Mesodermal cell (in vitro differentiated cells): ENCODE measurements at regions not wholly inside any gene's neighbourhood (a gene's known extent, or its start where the extent isn't known, plus 50 kb on each side); places are given as distances from the start of the nearest gene placed in this dataset.

ENCODE experiments used
- H3K27ac ChIP-seq: 2 replicates; pipeline ENCODE4 v1.7.0; 2013; ENCODE audit warnings: mild to moderate bottlenecking, low read depth, low read length, moderate library complexity; ENCODE audit not compliant: severe bottlenecking
- H3K36me3 ChIP-seq: 2 replicates; pipeline ENCODE4 v1.7.1; 2013; ENCODE audit warnings: mild to moderate bottlenecking, low read length, moderate library complexity; ENCODE audit not compliant: control insufficient read depth, insufficient read depth
- H3K4me1 ChIP-seq: one replicate; pipeline ENCODE4 v1.7.1; 2013; ENCODE audit warnings: mild to moderate bottlenecking, low read length; ENCODE audit not compliant: insufficient read depth, control insufficient read depth, poor library complexity, severe bottlenecking
- H3K4me3 ChIP-seq: 2 replicates; pipeline ENCODE4 v1.7.0; 2013; ENCODE audit warnings: low read length, control low read depth, mild to moderate bottlenecking; ENCODE audit not compliant: insufficient read depth, poor library complexity, severe bottlenecking; ENCODE audit errors: extremely low read depth
- H3K9me3 ChIP-seq: 2 replicates; pipeline ENCODE4 v1.7.1; 2013; ENCODE audit warnings: mild to moderate bottlenecking, low read length, moderate library complexity; ENCODE audit not compliant: control insufficient read depth
- WGBS, 2 experiments: methylation state at CpG; one replicate each; pipeline ENCODE4 v1.1.5; 2013; ENCODE audit warnings: missing lambda C conversion rate in 2 of 2; ENCODE audit not compliant: insufficient coverage in 2 of 2; 5-methylcytosine and 5-hydroxymethylcytosine counted together

GRCh38 chr5:8288334-8288733, 419.4 kb downstream of the MTRR start:
- Histone ChIP-seq H3K4me3 (no peak overlapping the region), H3K36me3 (no peaks in the 10 kb centered on the region), H3K4me1 (no peaks in the 10 kb centered on the region), H3K27ac (no peak overlapping the region), H3K9me3 (no peaks in the 10 kb centered on the region)

DNA sequence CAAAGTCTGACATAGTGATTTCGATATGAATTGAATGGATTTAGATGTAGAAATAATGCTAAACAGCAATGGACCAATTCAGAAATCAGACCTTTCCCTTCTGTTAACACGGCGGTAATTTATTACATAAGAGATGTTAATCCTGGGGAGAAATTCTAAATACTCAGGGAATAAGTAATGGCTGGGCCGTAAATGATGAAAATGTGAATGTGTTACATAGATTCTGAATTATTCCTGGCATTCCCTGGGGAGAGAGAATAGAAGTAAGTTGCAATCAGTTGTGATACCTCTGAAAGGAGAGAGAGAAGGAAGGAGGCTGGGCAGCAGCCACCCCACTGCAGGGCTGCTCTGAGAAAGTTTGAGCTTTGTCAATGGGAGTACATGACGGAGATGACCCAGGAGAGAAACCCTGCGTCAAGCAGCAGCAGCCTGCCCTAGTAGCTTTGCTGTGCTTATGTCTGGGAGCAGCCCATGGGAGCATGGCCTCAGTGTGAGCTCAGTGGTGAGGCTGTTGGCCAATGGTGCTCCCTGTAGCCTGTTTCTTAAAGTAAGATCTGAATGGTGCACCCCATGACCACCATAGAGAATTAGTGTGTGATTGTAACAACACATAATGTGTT, 420.1 kb downstream of the MTRR start:
- WGBS, 2 experiments = 83 to 85% methylated on average over 4 to 5 of the region's 6 CpGs

DNA sequence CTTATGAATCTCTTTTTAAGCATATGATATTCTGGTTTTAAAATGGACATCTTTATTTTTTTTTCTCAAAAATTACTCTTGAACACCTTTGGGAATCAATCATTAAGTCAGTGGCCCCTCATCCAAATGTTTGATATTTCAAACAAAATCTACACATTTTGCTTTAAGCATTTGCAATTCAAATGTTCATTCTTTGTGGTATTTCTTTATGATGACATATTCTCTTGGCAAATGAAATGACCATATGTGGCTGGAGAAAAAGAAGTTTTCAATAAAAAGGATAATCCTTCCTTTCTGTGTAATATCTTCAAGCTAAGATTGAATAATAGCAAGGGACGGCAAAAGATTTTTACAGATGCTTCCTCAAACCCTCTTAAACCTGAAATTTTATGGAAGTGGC, 420.8 kb downstream of the MTRR start:
- WGBS, 2 experiments = no CpG with 5 or more reads among the region's 1 CpG
- Histone ChIP-seq H3K9me3 (no peaks in the 10 kb centered on the region), H3K4me1 (no peaks in the 10 kb centered on the region), H3K27ac (no peak overlapping the region), H3K36me3 (no peaks in the 10 kb centered on the region), H3K4me3 (no peak overlapping the region)

More for the DNA sequence above, 420.1 kb downstream of the MTRR start:
- Histone ChIP-seq H3K27ac (no peak overlapping the region), H3K4me3 (no peak overlapping the region), H3K9me3 (no peaks in the 10 kb centered on the region), H3K4me1 (no peaks in the 10 kb centered on the region), H3K36me3 (no peaks in the 10 kb centered on the region)

DNA sequence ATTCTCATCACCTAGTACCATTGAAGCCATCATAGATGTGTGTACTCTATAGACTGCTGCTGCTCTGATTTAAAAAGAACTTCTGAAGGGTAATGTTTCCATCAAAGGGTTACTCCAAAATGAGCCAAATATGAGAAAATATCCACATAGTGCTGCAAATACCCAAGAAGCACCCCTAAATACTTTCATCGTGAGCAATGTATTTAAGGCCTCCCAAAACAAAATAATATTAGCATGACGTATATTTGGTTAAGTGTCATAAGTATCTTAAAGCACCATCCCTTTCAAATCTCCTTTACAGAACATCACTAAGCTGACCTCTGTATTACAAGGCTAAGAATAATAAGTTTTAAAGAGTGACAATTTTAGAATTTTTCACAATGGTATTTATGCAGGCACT, 421.8 kb downstream of the MTRR start:
- no CpG with 5 or more reads among the region's 2 CpGs for WGBS, 2 experiments
- no peaks in the 10 kb centered on the region for H3K9me3 ChIP-seq
- no peak overlapping the region for H3K27ac ChIP-seq
- H3K4me1 ChIP-seq = no peaks in the 10 kb centered on the region
- H3K4me3 ChIP-seq = no peak overlapping the region
- no peaks in the 10 kb centered on the region for H3K36me3 ChIP-seq

DNA sequence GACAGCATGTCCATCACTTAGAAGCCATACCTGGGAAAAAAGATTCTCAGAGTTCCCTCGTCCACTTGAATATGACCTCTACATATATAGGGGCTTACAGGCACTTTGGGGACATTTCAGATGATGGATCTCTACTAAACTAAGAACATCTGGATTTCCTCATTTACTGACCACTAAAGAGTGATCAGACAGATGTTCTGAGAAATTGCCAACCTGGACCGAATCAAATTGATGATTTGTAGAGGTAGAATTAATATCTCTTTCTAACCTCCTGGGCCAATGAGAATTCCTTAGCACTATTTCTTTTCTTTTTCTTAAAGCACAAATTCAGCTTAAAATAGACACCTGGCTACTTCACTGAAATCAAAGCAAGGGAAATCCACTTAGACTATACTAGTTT, 422.7 kb downstream of the MTRR start:
- no peaks in the 10 kb centered on the region for H3K9me3 ChIP-seq
- H3K4me3 ChIP-seq = no peak overlapping the region
- no peaks in the 10 kb centered on the region for H3K36me3 ChIP-seq
- WGBS, 2 experiments = no CpG with 5 or more reads among the region's 2 CpGs
- no peak overlapping the region for H3K27ac ChIP-seq
- H3K4me1 ChIP-seq = no peaks in the 10 kb centered on the region

GRCh38 chr5:8295141-8295540, 426.2 kb downstream of the MTRR start:
- no peaks in the 10 kb centered on the region for H3K9me3 ChIP-seq
- WGBS, 2 experiments = 40 to 80% methylated on average over 1 of the region's 1 CpG
- no peaks in the 10 kb centered on the region for H3K4me1 ChIP-seq
- H3K36me3 ChIP-seq = no peaks in the 10 kb centered on the region
- no peak overlapping the region for H3K27ac ChIP-seq
- H3K4me3 ChIP-seq = no peak overlapping the region

DNA sequence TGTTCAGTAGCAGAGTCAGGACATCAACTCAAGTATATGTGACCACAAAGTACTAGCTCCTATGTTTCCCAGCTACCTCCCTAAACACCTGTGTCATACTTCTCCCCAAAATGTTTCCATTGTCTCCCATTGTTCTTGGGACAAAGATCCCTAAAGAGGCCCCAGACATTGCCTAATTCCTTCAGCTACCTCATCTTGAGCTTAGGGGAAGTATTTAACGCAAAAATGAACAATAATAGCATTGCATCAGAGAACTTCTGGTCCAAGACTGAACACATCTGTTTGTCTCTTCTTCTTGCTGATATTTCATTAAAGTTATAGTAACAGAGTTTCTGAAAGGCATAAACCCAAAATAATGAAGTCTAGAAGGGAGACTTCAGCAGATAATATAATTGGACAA, 430.8 kb downstream of the MTRR start:
- no peak overlapping the region for H3K27ac ChIP-seq
- no peaks in the 10 kb centered on the region for H3K9me3 ChIP-seq
- H3K4me1 ChIP-seq = no peaks in the 10 kb centered on the region
- no peak overlapping the region for H3K4me3 ChIP-seq
- no peaks in the 10 kb centered on the region for H3K36me3 ChIP-seq
- WGBS, 2 experiments = no CpG with 5 or more reads among the region's 1 CpG

DNA sequence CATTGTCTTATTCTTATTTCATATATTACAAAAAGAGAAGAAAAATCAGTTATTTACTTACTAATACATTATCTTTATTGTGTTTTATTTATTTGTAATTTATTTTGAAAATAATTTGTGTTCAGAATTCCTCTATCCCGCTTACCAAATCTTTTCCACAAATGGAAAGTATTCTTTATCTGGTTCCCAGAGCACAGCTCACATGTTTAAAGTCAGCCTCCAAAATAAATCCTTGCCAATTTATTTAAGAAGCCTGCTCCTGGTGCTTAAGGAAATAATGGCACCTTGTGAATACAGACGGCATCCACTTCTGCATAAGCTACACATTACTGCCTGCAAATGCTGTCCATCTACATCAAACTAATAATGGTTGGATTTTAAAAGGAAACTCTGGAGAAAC, 435.4 kb downstream of the MTRR start:
- H3K36me3 ChIP-seq = no peaks in the 10 kb centered on the region
- no peaks in the 10 kb centered on the region for H3K9me3 ChIP-seq
- no peak overlapping the region for H3K4me3 ChIP-seq
- WGBS, 2 experiments = no CpG with 5 or more reads among the region's 2 CpGs
- H3K4me1 ChIP-seq = no peaks in the 10 kb centered on the region
- H3K27ac ChIP-seq = no peak overlapping the region

DNA sequence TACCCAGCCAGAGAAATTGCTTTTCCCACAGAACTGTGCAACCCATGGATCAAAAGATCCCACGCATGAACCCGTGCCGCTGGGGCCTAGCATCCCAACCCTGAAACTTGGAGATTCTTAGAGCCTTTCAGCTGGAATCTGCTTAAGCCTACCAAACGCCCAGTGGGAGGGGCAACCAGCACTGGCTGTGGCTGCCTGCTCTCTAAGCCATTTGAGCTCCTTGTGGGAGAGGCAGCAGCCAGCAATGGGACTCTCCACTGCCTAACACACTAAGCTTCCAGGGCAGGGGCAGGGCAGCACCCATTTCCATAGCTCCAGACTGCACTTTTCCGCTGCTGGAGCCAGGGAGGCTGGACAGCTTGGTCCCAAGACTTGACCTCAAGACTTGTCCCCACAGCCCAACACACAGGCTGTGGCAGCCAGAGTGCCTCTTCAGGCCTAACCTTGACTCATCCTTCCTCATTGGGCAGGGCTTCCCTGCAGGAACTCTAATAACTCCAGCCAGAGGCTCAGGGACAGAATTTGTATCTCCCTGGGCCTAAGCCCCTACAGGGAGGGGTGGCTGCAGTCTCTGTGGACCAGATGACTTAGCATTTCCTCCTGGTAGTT, 437.4 kb downstream of the MTRR start:
- Histone ChIP-seq H3K27ac (no peak overlapping the region), H3K4me3 (no peak overlapping the region), H3K36me3 (no peaks in the 10 kb centered on the region), H3K4me1 (no peaks in the 10 kb centered on the region), H3K9me3 (no peaks in the 10 kb centered on the region)
- WGBS, 2 experiments = 85 to 87% methylated on average over 5 of the region's 5 CpGs

DNA sequence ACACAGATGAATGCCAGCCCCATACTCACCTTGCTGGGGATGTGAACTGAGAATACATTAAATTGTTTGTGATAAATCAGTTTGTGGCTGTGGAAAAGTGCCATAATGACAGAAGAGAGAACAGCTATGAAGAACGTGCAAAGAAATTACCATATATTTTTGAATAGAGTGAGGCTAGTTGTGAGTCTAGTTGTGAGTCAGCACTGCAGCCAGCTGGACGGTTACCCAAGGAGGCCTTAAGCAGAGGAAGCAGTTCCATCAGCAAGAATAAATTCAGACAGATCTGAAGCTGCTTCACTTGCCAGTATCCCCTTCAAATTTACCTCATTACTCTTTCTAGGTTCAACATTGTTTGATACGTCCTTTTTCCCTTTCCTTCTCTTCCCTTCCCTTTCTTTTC, 446.0 kb downstream of the MTRR start:
- Histone ChIP-seq H3K9me3 (no peaks in the 10 kb centered on the region), H3K4me1 (no peaks in the 10 kb centered on the region), H3K27ac (no peak overlapping the region), H3K4me3 (no peak overlapping the region), H3K36me3 (no peaks in the 10 kb centered on the region)
- 61 to 86% methylated on average over 1 to 3 of the region's 3 CpGs for WGBS, 2 experiments

DNA sequence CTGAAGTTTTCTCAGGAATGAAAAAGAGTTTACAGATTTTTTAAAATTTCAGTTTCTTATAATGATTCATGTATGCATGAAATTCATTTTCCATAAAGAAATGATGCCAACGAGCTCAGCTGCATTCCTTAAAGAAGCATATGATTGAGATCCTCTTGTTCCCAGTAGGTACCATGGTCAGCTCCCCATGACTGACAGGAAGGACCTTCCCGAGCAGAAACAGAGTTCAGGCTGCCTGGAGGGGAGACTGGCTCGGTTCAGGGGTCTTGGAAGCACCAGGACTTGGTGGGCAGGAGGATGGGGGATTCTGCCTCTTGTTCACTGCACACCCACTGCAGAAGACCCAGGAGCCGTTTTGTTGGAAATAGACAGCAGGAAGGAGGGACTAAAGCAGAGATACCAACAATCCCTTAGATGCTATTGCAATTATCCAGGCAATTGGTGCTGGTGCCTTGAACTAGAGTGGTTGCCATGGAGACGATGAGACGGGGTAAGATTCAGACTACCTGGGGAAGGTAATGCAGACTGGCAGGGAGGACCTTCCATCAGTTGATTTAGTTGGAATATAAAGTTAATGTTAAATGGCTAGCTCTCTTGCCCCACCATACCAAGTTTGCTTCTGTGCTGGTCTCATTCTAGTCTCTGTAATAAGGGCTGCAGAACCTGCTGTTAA, 447.8 kb downstream of the MTRR start:
- no peaks in the 10 kb centered on the region for H3K9me3 ChIP-seq
- H3K36me3 ChIP-seq = no peaks in the 10 kb centered on the region
- WGBS, 2 experiments = 36 to 56% methylated on average over 4 to 5 of the region's 6 CpGs
- no peaks in the 10 kb centered on the region for H3K4me1 ChIP-seq
- no peak overlapping the region for H3K4me3 ChIP-seq
- H3K27ac ChIP-seq = no peak overlapping the region
